HCT116 (cell line): ENCODE measurements at regions not wholly inside any gene's neighbourhood (a gene's known extent, or its start where the extent isn't known, plus 50 kb on each side); places are given as distances from the start of the nearest gene placed in this dataset.

Source experiments
- ATAC-seq: fragments of 200-7000 bp; cut with Tn5 transposase; 2 replicates; pipeline ENCODE4 v1.9.1; 2020; ENCODE audit warnings: mild to moderate bottlenecking, moderate library complexity
- BruUV-seq: library from RNA; stranded (reverse); fragments of 400-500 nt; replicated peaks from 2 replicates; lab custom pipeline; 2021; lab: Mats Ljungman, UMichigan
- CTCF ChIA-PET: fragments of 300-600 bp; sonication (Branson Sonifier 250); formaldehyde crosslinking; loops from one replicate; lab custom pipeline; 2021; ENCODE audit warnings: antibody characterized with exemption; lab: Charles Lee
- POLR2A ChIA-PET: fragments of 300-600, 350-600 bp; sonication (Branson Sonifier 250); formaldehyde crosslinking; loops from one replicate; lab custom pipeline; 2021; ENCODE audit warnings: antibody characterized with exemption; lab: Charles Lee
- RAD21 ChIA-PET, 2 experiments: fragments of 300-600 bp; sonication (Branson Sonifier 250); formaldehyde crosslinking; loops; one replicate each; lab custom pipeline; 2023; ENCODE audit warnings: low total read pairs in 2 of 2; ENCODE audit not compliant: uncharacterized antibody in 2 of 2, unreplicated experiment in 2 of 2, low non-redundant PET in 1 of 2; lab: Charles Lee
- DNase-seq: peaks from one replicate; pipeline ENCODE4 v3.0.0-alpha.2; 2010; ENCODE audit warnings: low read depth, low spot score
- H2AFZ ChIP-seq: fragments of 200-600 bp; shearing (Covaris generic), sonication (generic); 2 replicates; pipeline ENCODE4 v1.6.1; 2017; ENCODE audit warnings: low read depth, mixed run types, mixed read lengths, antibody characterized with exemption, low read length; ENCODE audit not compliant: poor library complexity, severe bottlenecking
- H3K27ac ChIP-seq: 2 replicates; pipeline ENCODE4 v1.5.1; 2012; ENCODE audit warnings: low read depth, low read length
- H3K27me3 ChIP-seq: fragments of 200-600 bp; sonication (generic); 2 replicates; pipeline ENCODE4 v1.6.1; 2016; ENCODE audit warnings: mixed run types, low read length, mixed read lengths; ENCODE audit not compliant: insufficient read depth
- H3K36me3 ChIP-seq, 2 experiments: fragments of 200-500 bp in 1 of 2; fragments of 200-600 bp in 1 of 2; sonication (Bioruptor generic) in 1 of 2; sonication (generic) in 1 of 2; 2 replicates each; pipeline versions ENCODE4 v1.5.1 to v1.6.1; 2014 to 2016; ENCODE audit warnings: low read length in 2 of 2, inconsistent platforms in 1 of 2, mixed read lengths in 1 of 2, mixed run types in 1 of 2; ENCODE audit not compliant: insufficient read depth in 2 of 2, control insufficient read depth in 1 of 2
- H3K4me1 ChIP-seq, 2 experiments: fragments of 200-600 bp in 1 of 2; sonication (generic) in 1 of 2; 2 replicates each; pipeline versions ENCODE4 v1.5.1 to v1.6.1; 2012 to 2017; ENCODE audit warnings: low read length in 2 of 2, inconsistent platforms in 1 of 2, mild to moderate bottlenecking in 1 of 2, mixed read lengths in 1 of 2, mixed run types in 1 of 2, moderate library complexity in 1 of 2; ENCODE audit not compliant: insufficient read depth in 2 of 2, control insufficient read depth in 1 of 2
- H3K4me2 ChIP-seq: fragments of 200-600 bp; sonication (generic); 2 replicates; pipeline ENCODE4 v1.6.1; 2017; ENCODE audit warnings: mixed run types, low read length, mixed read lengths
- H3K4me3 ChIP-seq, 2 experiments: fragments of 200-600 bp in 1 of 2; sonication (generic) in 1 of 2; replicated peaks in 1 of 2; 2 replicates each; pipeline ENCODE4 v1.5.1; 2011 to 2016; ENCODE audit warnings: low read length in 2 of 2, control low read depth in 1 of 2, low read depth in 1 of 2, mild to moderate bottlenecking in 1 of 2, mixed read lengths in 1 of 2, mixed run types in 1 of 2
- H3K79me2 ChIP-seq: fragments of 200-600 bp; sonication (generic); 2 replicates; pipeline ENCODE4 v1.6.1; 2017; ENCODE audit warnings: mild to moderate bottlenecking, mixed run types, low read length, moderate library complexity, mixed read lengths; ENCODE audit not compliant: insufficient read depth
- H3K9ac ChIP-seq: fragments of 200-600 bp; sonication (generic); 2 replicates; pipeline ENCODE4 v1.6.1; 2016; ENCODE audit warnings: low read length, mixed read lengths
- H3K9me2 ChIP-seq: fragments of 200-600 bp; sonication (generic), shearing (Covaris generic); 2 replicates; pipeline ENCODE4 v1.6.1; 2017; ENCODE audit warnings: mixed run types, mild to moderate bottlenecking, moderate library complexity; ENCODE audit not compliant: insufficient read depth
- H3K9me3 ChIP-seq, 2 experiments: fragments of 200-500 bp in 1 of 2; fragments of 200-600 bp in 1 of 2; sonication (Bioruptor generic) in 1 of 2; sonication (generic) in 1 of 2; 2 replicates each; pipeline ENCODE4 v1.6.1; 2014 to 2017; ENCODE audit warnings: low read length in 2 of 2, mixed read lengths in 2 of 2, inconsistent platforms in 1 of 2, low read depth in 1 of 2, mild to moderate bottlenecking in 1 of 2, mixed run types in 1 of 2, moderate library complexity in 1 of 2; ENCODE audit not compliant: control insufficient read depth in 1 of 2, insufficient read depth in 1 of 2
- H4K20me1 ChIP-seq: fragments of 200-600 bp; sonication (generic), shearing (Covaris generic); 2 replicates; pipeline ENCODE4 v1.6.1; 2017; ENCODE audit warnings: mixed run types, mild to moderate bottlenecking, moderate library complexity; ENCODE audit not compliant: insufficient read depth
- CBX3 ChIP-seq: IDR thresholded peaks from 2 replicates; pipeline ENCODE4 v1.6.1; 2012; ENCODE audit warnings: low read depth
- CEBPB ChIP-seq: IDR thresholded peaks from 2 replicates; pipeline ENCODE4 v1.6.1; 2012; ENCODE audit warnings: low read depth
- ELF1 ChIP-seq: IDR thresholded peaks from 2 replicates; pipeline ENCODE4 v1.6.1; 2012; ENCODE audit warnings: low read depth, borderline replicate concordance
- FOSL1 ChIP-seq: IDR thresholded peaks from 2 replicates; pipeline ENCODE4 v1.6.1; 2012; ENCODE audit warnings: low read depth
- RAD21 ChIP-seq: IDR thresholded peaks from 2 replicates; pipeline ENCODE4 v1.6.1; 2012; ENCODE audit warnings: low read depth, mild to moderate bottlenecking
- SP1 ChIP-seq: IDR thresholded peaks from 2 replicates; pipeline ENCODE4 v1.6.1; 2012; ENCODE audit warnings: low read depth
- SRF ChIP-seq: IDR thresholded peaks from 2 replicates; pipeline ENCODE4 v1.6.1; 2012; ENCODE audit warnings: low read depth
- TCF7L2 ChIP-seq: IDR thresholded peaks from 2 replicates; pipeline ENCODE4 v1.7.0; 2011; ENCODE audit warnings: borderline replicate concordance, inconsistent platforms; ENCODE audit not compliant: insufficient read depth, insufficient read length; ENCODE audit errors: extremely low read depth
- ZFX ChIP-seq: fragments of 450-650 bp; IDR thresholded peaks from 2 replicates; pipeline ENCODE4 v1.6.1; 2017
- ZNF274 ChIP-seq: fragments of 200-500 bp; sonication (Bioruptor generic); IDR thresholded peaks from 2 replicates; pipeline ENCODE4 v1.6.1; 2014; ENCODE audit warnings: mild to moderate bottlenecking, low read depth, low read length, inconsistent platforms
- intact Hi-C: fragments of 100-400 bp; cut with micrococcal nuclease; formaldehyde crosslinking; loops from 2 replicates; pipeline ENCODE4 v1.10.0; 2022
- TF ChIP-seq, protein P1 (sequence below): IDR thresholded peaks from 2 replicates; pipeline ENCODE4 v1.6.1; 2011; ENCODE audit warnings: mild to moderate bottlenecking, low read length, moderate library complexity; ENCODE audit not compliant: insufficient replicate concordance; ENCODE audit errors: extremely low read depth
- TF ChIP-seq, protein P2 (sequence below), 3 experiments: fragments of 200-600 bp in 1 of 3; sonication (generic) in 1 of 3; IDR thresholded peaks in 2 of 3; conservative IDR thresholded peaks in 1 of 3; 2 replicates each; pipeline ENCODE4 v1.5.1; 2012 to 2017; ENCODE audit warnings: low read depth in 2 of 3, low read length in 2 of 3, antibody characterized with exemption in 1 of 3, borderline replicate concordance in 1 of 3, control low read depth in 1 of 3, mild to moderate bottlenecking in 1 of 3, mixed read lengths in 1 of 3, mixed run types in 1 of 3, moderate library complexity in 1 of 3; ENCODE audit not compliant: insufficient read depth in 1 of 3

DNA sequence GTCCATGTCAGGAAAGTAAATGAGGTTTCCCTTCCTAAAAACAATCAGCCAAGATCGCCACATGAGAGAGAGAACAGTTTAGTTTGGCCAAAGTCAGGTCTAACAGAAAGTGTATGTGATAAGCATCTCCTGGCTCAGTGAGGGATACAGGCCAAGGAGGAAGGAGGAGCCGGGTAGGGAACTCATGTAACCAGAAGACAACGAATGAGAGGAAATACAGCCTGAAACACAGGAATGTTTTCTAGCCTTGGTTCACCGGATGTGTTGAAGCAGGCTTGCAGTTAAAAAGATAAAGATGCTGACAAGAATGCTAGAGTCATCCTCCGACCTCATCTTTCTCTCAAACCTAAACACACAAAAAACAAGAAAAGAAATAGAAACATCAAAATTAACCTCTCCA is 283.9 kb upstream of the SIX2 start (continued):
- TF ChIP-seq, protein P1, sequence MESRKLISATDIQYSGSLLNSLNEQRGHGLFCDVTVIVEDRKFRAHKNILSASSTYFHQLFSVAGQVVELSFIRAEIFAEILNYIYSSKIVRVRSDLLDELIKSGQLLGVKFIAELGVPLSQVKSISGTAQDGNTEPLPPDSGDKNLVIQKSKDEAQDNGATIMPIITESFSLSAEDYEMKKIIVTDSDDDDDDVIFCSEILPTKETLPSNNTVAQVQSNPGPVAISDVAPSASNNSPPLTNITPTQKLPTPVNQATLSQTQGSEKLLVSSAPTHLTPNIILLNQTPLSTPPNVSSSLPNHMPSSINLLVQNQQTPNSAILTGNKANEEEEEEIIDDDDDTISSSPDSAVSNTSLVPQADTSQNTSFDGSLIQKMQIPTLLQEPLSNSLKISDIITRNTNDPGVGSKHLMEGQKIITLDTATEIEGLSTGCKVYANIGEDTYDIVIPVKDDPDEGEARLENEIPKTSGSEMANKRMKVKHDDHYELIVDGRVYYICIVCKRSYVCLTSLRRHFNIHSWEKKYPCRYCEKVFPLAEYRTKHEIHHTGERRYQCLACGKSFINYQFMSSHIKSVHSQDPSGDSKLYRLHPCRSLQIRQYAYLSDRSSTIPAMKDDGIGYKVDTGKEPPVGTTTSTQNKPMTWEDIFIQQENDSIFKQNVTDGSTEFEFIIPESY, result no peak
- TF ChIP-seq RAD21, result no peak
- TF ChIP-seq, all 23 proteins: peak for 0

DNA sequence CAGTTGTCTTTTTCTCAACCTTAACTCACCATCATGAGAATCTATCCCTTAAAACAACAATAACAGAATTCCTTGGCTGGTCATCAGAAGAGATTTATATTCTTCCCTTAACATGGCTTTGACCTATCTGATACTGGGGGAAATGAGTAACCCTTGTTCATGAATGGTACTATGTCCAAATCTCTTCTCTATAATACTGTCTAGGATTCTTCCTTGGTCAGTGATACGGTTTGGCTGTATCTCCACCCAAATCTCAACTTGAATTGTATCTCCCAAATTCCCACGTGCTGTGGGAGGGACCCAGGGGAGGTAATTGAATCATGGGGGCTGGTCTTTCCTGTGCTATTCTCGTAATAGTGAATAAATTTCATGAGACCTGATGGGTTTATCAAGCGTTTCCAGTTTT is 282.0 kb upstream of the SIX2 start:
- ChIA-PET RAD21 (no interaction called here), CTCF (no interaction called here), POLR2A (no interaction called here)
- H3K9me2 ChIP-seq, result no peaks in the 10 kb centered on the region
- H3K9me3 ChIP-seq, result no peaks in the 10 kb centered on the region
- H3K36me3 ChIP-seq, result no peaks in the 10 kb centered on the region
- no peak overlapping the region for H3K27ac ChIP-seq
- no peak overlapping the region for H3K4me2 ChIP-seq
- H3K4me1 ChIP-seq, result no peaks in the 10 kb centered on the region
- intact Hi-C loops, result no loop called here
- no peak for ATAC-seq
- TF ChIP-seq CEBPB (no peak), ZFX (no peak), ELF1 (no peak), SRF (no peak), FOSL1 (no peak), SP1 (no peak), ZNF274 (no peak), CBX3 (no peak), TCF7L2 (no peak)
- TF ChIP-seq, protein P2, sequence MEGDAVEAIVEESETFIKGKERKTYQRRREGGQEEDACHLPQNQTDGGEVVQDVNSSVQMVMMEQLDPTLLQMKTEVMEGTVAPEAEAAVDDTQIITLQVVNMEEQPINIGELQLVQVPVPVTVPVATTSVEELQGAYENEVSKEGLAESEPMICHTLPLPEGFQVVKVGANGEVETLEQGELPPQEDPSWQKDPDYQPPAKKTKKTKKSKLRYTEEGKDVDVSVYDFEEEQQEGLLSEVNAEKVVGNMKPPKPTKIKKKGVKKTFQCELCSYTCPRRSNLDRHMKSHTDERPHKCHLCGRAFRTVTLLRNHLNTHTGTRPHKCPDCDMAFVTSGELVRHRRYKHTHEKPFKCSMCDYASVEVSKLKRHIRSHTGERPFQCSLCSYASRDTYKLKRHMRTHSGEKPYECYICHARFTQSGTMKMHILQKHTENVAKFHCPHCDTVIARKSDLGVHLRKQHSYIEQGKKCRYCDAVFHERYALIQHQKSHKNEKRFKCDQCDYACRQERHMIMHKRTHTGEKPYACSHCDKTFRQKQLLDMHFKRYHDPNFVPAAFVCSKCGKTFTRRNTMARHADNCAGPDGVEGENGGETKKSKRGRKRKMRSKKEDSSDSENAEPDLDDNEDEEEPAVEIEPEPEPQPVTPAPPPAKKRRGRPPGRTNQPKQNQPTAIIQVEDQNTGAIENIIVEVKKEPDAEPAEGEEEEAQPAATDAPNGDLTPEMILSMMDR (IDR thresholded peaks at IDR 0.05 in 2 of 3, conservative IDR thresholded peaks at IDR 0.05 in 1 of 3; ENCODE audit: borderline replicate concordance in 1 of 3, insufficient read depth in 1 of 3, low read depth in 2 of 3, low read length in 2 of 3), result no peak
- BruUV-seq, result no TSS peak
- no peak overlapping the region for H3K9ac ChIP-seq
- no peaks in the 10 kb centered on the region for H3K79me2 ChIP-seq
- H4K20me1 ChIP-seq, result no peaks in the 10 kb centered on the region
- H2AFZ ChIP-seq, result no peak overlapping the region
- DNase-seq, result no peak
- no peaks in the 10 kb centered on the region for H3K27me3 ChIP-seq
- no peak overlapping the region for H3K4me3 ChIP-seq
